HCT116 (cell line): ENCODE measurements at regions not wholly inside any gene's neighbourhood (a gene's known extent, or its start where the extent isn't known, plus 50 kb on each side); places are given as distances from the start of the nearest gene placed in this dataset.

Experiments used
- EGR1 ChIP-seq: IDR thresholded peaks from 2 replicates; pipeline ENCODE4 v1.6.1; 2012; ENCODE audit warnings: low read depth
- EZH2 ChIP-seq: fragments of 200-600 bp; sonication (generic); IDR thresholded peaks from 2 replicates; pipeline ENCODE4 v1.6.1; 2017; ENCODE audit warnings: antibody characterized with exemption, mixed run types
- JUND ChIP-seq: IDR thresholded peaks from 2 replicates; pipeline ENCODE4 v1.6.1; 2012
- POLR2A ChIP-seq: IDR thresholded peaks from 2 replicates; pipeline ENCODE4 v1.7.0; 2011; ENCODE audit warnings: borderline replicate concordance; ENCODE audit not compliant: insufficient read depth, insufficient read length; ENCODE audit errors: extremely low read depth
- TF ChIP-seq, protein P1 (sequence below), 3 experiments: fragments of 200-600 bp in 1 of 3; sonication (generic) in 1 of 3; IDR thresholded peaks in 2 of 3; conservative IDR thresholded peaks in 1 of 3; 2 replicates each; pipeline ENCODE4 v1.5.1; 2012 to 2017; ENCODE audit warnings: low read depth in 2 of 3, low read length in 2 of 3, antibody characterized with exemption in 1 of 3, borderline replicate concordance in 1 of 3, control low read depth in 1 of 3, mild to moderate bottlenecking in 1 of 3, mixed read lengths in 1 of 3, mixed run types in 1 of 3, moderate library complexity in 1 of 3; ENCODE audit not compliant: insufficient read depth in 1 of 3

DNA sequence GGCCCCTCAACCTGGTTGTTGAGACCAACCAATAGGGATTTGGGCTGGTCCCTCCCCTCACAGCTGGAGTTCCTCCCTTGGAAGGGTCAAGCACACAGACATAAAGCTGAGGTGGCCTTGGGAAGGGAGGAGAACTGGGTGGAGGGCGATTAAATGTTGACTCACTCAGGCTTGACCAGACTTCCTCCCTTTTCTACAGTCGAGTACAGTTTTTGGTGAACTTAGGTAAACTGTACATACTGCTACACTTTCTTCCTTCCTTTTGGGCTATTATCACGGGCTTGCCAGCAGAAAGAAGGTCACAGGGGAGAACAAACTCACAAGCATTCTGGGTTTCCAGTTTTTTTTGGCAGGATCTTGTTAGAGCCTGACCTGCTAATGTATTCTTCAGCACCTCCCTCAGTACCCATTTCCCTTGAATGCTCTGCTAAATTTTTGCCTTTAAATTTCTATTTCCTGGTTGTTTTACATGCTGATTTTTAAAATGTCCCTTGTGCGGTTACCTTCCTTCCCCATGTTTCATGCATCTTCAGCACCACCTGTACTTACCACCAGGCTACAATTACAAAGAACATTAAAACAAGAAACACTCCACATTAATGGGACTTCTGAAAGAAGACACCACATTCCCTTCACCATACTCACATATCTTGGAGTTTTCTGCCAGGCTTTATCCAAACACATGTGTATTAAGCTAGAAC, 135.2 kb upstream of the RASGEF1B start:
- no peak for TF ChIP-seq EGR1
- TF ChIP-seq, protein P1, sequence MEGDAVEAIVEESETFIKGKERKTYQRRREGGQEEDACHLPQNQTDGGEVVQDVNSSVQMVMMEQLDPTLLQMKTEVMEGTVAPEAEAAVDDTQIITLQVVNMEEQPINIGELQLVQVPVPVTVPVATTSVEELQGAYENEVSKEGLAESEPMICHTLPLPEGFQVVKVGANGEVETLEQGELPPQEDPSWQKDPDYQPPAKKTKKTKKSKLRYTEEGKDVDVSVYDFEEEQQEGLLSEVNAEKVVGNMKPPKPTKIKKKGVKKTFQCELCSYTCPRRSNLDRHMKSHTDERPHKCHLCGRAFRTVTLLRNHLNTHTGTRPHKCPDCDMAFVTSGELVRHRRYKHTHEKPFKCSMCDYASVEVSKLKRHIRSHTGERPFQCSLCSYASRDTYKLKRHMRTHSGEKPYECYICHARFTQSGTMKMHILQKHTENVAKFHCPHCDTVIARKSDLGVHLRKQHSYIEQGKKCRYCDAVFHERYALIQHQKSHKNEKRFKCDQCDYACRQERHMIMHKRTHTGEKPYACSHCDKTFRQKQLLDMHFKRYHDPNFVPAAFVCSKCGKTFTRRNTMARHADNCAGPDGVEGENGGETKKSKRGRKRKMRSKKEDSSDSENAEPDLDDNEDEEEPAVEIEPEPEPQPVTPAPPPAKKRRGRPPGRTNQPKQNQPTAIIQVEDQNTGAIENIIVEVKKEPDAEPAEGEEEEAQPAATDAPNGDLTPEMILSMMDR (IDR thresholded peaks at IDR 0.05 in 2 of 3, conservative IDR thresholded peaks at IDR 0.05 in 1 of 3; ENCODE audit: borderline replicate concordance in 1 of 3, insufficient read depth in 1 of 3, low read depth in 2 of 3, low read length in 2 of 3): no peak
- no peak for TF ChIP-seq JUND
- TF ChIP-seq POLR2A: no peak
- no peak for TF ChIP-seq EZH2
